Left ventricle myocardium superior (tissue), 1 donor: ENCODE measurements at regions not wholly inside any gene's neighbourhood (a gene's known extent, or its start where the extent isn't known, plus 50 kb on each side); places are given as distances from the start of the nearest gene placed in this dataset.

ENCODE experiments used
- ATAC-seq: fragments of 200-7000 bp; cut with Tn5 transposase; one replicate; pipeline ENCODE4 v1.9.1; 2020; ENCODE audit warnings: mild to moderate bottlenecking, moderate library complexity
- DNase-seq: peaks from one replicate; pipeline ENCODE4 v3.0.0-alpha.2; 2020
- intact Hi-C: fragments of 100-400 bp; cut with micrococcal nuclease; formaldehyde crosslinking; loops from one replicate; pipeline ENCODE4 v1.11.0; 2022
- donor health status: DM: no; HTN: yes; CAD: no; lungs with severe emphysema.

DNA sequence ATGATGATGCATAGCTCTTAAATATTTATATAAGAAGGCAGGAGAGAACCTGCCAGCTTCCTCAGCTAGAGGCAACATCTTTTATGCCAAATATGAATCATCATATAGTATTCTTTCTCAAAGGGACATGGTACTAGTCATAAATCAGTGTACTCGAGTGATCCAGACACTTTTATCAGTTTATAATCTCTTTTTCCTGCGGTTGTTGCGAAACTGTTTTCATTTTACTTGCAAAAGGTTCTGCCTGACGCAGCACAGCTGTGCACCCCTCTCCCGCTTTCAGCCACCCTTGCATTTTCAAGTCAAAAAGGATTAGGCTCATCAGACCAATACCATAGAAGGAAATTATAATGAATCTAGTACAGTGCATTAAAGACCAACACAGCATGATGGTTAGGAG is 332.3 kb upstream of the PRKCQ start:
- intact Hi-C loops = loop anchor here (10.0 kb wide), 1 partner anchor 512 kb away; no protein-coding TSS in a partner anchor
- DNase-seq = peak; percentile 36
- ATAC-seq = peak; percentile 75

DNA sequence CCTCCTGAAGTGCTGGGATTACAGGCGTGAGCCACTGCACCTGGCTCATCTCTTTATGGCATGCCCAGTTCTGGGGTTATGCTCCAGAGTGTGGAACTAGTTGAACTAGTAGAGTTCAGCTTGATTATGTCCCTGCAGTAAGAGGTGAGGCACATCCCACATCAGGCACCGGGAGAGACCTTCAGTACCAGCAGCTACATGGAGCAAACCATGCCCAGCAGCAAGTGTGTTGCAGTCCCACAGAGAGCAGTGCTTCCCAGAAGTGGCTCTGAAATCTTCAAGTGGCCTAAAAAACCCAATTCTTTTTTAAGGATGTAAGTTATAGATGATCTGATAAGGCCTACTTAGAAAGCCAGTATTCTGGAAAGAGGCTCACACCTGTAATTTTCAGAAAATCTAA is 331.9 kb upstream of the PRKCQ start:
- DNase-seq (no peak), ATAC-seq (peak; percentile 18)
- intact Hi-C loops = loop anchor here (10.0 kb wide), 1 partner anchor 513 kb away; no protein-coding TSS in a partner anchor

DNA sequence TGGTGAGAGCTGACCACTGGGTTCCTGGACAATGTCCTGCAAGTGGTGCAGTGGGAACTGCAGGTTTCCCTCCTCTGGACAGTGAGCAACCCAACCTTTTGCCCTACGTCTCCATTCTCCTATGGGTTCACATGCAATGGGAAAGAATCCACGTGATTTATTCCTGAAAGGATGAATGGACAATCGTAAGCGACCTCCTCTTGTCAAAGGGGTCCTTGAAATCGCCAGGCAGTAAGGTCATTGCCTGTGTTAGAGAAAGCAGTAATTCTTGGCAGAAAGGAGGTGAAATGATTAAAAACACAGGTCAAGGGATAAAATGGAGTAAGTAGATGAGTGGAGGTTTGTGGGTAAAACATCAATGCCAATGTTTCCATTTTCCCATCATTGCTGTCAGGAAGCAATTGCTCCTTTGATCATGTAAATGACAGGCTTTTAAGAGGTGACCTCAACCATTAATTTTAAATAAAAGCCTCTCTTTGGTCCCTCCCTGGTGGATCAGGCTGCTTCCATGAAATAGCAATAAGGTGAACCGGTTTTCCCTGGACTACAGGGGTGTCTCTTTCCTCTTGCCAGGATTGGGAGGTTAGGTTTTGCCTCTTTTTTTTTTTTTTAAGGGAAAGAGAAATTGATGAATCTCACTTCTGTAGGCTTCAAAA is 330.0 kb upstream of the PRKCQ start:
- DNase-seq = no peak
- intact Hi-C loops = loop anchor here (10.0 kb wide), 1 partner anchor 515 kb away; no protein-coding TSS in a partner anchor
- ATAC-seq = no peak

DNA sequence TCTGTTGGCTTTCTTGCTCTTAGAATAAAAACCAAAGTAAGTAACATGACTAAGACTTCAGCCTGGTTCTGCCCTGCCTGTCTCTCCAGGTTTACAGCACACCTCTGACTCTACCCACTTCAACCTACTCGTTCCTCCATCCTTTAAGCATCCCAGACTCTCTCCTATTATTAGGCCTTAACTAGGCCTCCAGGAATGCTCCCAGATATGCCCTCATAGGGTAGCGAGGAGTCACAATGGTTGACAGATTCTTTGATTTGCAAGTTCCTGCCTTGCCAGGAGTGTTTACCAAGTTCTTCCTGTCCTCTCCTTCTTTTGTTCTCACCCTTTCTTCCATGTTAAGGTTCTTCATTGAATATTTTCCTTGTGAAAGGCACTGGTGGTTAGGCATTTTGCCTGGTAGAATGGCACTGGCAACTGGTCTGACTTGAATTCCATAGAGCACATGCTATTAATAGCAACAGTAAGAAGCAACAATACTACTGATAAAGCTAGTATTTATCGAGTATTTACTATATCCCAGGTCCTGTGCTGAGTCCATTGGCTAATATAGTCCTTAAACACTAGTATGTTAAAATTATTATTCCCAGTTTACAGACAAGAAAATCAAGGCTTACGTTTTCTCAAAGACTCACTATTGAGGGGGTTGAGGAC is 327.9 kb upstream of the PRKCQ start:
- peak; percentile 80 for ATAC-seq

DNA sequence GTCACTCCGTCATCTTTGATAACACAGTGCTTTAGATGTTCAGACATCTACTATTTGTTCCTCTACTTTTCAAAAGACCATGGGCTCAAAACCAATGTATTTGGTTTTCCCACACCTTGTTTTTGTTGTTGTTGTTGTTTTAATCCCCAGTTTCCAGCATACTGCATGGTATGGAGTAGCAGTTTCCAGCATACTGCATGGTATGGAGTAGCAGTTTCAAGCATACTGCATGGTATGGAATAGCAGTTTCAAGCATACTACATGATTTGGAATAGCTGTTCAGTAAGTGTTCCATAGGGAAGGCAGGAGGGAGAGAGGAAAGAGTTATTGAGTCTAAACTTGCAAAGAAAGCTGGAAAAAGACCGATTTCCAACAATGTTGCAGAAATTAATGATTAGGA is 314.3 kb upstream of the PRKCQ start:
- ATAC-seq = no peak
- intact Hi-C loops = no loop called here
- no peak for DNase-seq

More for the DNA sequence above, 327.9 kb upstream of the PRKCQ start:
- no peak for DNase-seq
- intact Hi-C loops = no loop called here

DNA sequence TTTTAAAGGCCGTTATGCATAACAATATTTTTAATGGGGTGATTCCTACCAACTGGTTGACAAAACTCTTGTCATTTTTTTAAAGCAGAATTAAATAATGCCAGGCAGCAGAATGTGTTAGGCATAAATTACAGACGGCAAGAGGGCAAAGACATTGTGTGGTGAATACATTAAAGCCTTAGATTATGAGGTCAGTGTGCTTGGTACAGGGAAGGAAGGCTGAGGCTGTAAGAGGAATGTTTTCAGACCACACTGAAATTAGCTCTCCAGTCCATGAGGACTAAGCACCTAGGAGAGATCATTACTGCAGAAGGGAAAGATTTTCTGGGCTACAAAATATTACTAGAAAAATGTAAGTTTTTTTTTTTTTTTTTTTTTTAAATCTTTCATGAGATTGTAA is 312.8 kb upstream of the PRKCQ start:
- DNase-seq = no peak
- no peak for ATAC-seq
- intact Hi-C loops = no loop called here

DNA sequence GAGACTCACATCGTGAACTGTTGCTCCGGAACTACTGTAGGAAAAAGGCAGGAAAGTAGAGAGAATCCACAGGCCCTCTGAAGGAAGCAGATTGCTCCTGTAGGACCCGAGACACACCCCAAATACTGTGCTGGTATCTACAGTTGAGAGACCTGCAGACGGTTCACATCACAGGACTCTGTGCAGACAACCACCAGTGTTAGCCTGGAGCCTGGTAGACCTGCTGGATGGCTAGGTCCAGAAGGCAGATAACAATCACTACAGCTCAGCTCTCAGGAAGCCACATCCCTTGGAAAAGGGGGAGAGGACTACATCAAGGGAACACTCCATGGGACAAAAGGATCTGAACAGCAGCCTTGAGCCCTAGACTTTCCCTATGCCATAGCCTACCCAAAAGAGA is 311.8 kb upstream of the PRKCQ start:
- intact Hi-C loops = no loop called here
- no peak for DNase-seq
- no peak for ATAC-seq

DNA sequence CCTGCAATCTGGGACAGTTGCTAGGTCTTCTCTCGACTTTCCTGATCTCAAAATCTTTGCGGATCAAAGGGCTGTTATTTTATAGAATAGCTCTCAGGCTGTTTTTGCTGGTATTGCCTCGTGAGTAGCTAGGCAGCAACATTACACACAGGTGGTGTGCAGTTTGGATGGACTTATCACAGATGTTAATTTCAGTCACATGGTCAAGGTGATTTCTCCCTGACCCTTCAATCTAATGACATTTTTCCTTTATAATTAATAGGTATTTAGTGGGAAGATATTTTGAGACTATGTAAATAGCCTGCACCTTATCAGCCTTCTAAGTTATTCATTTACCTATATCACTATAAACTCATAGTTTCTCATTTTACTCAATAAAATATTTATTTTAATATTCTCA is 309.6 kb upstream of the PRKCQ start:
- intact Hi-C loops = no loop called here
- DNase-seq = no peak
- no peak for ATAC-seq

DNA sequence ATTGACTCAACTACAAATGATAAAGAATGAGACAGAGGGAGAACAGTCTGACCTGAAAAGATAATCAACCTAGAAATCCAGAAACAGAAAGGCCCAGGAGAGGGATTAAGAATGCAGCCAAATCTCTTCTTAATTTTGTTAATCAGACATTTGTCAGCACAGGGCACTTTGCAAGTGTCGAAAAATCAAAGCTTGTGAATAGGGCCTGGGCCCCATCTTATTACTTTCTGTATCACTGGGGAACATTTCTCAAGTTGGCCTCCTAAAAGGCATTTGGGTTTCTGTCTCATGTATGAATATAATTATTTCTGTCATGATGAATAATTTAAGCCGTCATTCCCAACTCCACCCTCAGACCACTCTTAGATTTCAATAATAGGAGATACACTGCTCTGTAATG is 308.4 kb upstream of the PRKCQ start:
- ATAC-seq = no peak
- intact Hi-C loops = no loop called here
- DNase-seq = no peak

DNA sequence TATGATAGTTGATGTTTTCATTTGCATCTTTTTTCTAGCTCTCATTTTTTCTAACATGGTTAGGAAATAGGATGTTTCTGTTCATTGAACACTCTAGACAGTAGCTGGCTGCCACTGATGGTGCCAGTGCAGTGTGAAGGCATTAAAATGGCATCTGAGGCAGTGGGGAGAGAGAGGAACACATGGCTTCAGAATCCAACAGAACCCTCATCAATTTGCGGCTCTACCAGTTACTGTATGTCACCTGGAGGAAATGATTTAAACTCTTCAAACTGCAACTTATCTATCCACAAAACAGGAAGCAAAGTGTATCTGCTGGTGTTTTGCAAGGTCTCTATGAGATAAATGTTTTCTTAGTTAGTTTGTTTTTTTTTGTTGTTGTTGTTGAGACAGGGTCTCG is 305.2 kb upstream of the PRKCQ start:
- DNase-seq = no peak
- ATAC-seq = no peak
- intact Hi-C loops = no loop called here

DNA sequence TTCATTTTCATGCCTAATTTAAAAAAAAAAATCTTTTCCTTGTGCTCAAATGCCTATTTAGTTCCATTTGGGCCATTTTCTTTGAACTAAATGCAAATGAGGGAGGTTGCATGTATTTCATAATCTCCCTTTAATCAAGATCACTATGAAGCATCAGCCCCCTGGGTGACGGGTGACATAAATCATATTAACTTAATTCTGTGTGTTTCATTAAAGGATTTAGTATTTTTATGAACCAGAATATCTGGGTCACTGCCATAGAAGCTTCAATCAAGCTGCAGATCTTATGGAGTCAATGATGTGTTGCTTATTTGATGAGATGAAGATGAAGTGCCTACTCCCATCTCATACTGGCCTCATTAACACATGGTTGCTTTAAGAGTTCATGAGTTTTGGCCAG is 301.9 kb upstream of the PRKCQ start:
- intact Hi-C loops = no loop called here
- ATAC-seq (no peak), DNase-seq (no peak)

DNA sequence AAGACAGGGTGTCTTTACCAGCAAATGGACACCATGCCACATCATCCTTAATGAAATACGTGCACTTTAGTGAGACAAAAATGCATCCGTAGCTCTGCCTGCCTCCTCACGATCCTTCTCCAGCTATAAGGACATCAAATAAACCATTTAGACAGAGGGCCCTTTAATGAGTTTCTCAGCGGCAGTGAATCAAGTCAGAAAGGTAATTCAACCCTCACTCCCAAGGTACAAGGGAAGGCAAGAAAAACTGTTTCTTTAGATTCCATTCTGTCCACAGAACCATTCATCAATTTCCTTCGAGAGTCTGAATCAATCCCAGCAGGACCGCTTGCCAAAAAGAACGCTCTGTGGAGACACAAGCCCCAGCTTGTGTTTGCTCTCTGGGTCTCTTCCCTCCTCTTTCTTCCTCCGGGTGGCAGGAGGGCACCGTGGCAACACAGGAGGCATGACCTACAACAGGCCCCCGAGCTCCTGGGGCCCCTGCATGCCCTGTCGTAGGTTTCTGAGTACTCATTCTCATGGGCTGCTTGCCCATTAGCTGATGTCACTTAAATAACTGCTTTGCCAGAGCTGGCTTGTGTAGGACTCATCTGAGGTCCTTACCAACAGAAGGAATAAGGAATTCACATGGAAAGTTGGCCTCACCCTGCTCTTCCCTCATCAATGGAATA is 297.8 kb upstream of the PRKCQ start:
- ATAC-seq (peak; percentile 27), DNase-seq (no peak)
- intact Hi-C loops = no loop called here

DNA sequence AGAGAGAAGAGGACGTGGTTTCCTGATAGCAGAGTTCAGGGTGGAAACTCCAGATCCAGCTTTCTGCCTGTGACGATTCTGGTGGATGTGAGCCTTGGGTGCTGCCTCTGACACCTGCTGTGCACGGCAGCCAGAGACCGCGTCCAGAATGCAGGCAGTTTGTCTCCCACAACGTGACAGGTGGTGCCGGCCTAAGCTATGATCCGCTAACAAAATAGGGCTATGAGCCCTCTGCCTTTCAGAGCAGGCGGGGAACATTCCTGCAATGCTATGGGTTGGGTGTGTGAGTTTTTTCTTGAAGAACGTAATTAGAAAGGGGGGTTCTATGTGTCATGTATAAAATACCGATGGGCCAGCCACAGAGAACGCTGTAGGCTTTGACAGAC is 297.3 kb upstream of the PRKCQ start:
- DNase-seq (no peak), ATAC-seq (no peak)
- intact Hi-C loops = no loop called here

DNA sequence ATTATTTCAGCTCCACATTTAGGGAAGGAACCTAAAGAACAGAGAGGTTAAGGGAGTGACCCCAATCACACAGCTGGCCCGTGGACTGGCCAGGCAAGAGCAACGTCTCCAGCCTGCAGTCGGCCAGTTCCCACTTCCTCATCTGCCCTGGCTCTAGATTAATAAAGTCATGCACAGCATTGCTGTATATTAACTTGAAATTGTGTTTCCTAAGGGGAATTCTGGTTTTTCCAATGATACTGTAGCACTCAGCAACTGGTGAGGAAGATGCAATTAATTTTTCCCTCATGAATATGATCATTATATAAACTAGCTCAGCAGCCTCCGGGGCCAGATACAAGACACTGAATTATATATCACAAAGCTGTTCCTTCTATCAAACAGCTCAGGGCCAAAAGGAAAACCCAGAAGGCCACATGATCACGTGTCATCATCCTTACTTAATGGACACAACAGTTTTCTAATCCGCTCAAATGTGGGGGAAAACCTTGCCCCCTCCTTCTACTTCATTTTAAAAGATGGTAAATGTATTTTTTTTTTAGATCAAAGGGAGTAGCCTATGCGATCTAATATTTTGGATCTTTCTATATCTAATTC is 295.3 kb upstream of the PRKCQ start:
- DNase-seq = no peak
- intact Hi-C loops = no loop called here
- ATAC-seq = no peak

DNA sequence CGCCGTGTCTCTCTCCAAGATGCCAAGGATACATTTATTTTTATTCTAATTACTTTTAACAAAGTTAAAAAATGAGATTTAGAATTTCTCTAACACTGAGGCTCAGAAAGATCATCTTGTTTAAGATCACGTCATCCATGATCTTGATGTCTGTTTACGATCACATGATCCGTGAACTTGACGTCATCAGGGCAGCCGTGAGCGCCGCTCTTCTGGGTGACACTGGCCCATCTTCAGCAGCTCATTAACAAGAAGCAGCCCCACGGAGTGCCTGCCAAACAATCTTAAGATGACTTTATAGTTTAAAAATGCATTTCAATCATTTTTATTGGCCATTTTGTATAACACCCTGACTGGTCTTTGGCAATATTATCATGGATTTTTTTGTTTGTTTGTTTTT is 291.1 kb upstream of the PRKCQ start:
- intact Hi-C loops = no loop called here
- ATAC-seq (no peak), DNase-seq (no peak)

DNA sequence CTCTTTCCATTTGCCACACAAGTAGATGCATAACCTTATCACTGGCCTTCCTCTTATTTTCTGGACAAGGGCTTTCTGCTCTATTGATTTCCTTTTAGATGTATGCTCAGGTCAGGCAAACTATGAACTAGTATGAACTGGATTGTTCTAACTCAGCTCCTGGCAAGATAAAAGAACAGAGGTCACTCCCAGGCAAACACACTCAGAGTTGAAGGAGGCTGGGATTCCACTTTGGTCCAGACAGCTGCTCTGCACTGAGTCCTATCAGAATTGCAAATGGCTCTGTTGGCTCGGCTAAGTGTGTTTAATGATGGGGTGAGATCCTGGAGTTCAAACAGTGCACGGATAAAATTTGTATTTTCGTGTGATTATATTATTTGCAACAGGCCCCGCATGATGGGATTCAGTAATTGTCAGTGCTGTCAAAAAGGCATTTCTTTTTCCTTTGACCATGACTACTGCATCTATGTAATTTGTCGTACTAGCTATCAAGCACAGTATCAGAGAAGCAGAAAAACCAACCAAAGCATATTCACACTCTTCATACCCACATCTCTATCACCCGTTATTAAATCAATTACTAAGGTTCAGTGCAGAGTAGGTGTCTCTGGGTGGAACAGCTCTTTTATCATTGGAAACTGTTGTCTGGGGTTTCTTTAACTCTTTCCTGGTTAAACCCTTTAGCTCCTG is 288.1 kb upstream of the PRKCQ start:
- DNase-seq (no peak), ATAC-seq (no peak)
- intact Hi-C loops = no loop called here

DNA sequence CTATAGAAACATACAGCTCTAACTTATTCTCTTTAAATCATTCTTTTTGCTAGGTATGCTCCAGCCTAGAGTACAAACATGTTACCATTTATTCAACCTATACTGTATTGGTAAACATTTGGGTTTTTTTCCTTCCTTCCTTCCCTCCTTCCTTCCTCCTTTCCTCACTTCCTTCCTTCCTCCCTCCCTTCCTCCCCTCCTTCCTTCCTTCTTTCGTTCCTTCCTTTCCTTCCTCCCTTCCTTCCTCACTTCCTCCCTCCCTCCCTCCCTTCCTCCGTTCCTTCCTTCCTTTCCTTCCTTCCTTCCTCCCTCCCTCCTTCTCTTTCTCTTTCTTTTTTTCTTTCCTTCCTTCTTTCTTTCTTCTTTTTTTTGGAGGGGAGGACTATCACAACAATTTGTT is 286.7 kb upstream of the PRKCQ start:
- intact Hi-C loops = no loop called here
- no peak for ATAC-seq
- no peak for DNase-seq

DNA sequence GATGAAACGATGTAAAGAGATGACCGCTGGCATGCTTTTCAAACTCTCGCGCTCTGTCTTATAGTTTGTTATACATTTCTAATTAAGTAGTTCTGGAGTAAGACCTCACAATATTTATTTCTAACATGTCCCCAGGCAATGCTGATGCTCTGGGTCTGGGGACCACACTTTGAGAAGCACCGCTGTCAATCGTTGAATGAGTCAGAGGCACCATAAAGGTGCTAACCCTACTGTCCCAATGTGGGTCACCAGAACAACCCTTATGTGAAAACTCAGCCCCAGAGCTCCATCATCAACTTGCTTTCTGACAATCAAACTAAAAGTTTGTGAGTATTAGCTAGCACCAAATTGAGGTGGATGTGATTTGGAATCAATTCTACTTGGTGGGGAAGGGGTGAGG is 284.1 kb upstream of the PRKCQ start:
- ATAC-seq (no peak), DNase-seq (no peak)
- intact Hi-C loops = no loop called here

DNA sequence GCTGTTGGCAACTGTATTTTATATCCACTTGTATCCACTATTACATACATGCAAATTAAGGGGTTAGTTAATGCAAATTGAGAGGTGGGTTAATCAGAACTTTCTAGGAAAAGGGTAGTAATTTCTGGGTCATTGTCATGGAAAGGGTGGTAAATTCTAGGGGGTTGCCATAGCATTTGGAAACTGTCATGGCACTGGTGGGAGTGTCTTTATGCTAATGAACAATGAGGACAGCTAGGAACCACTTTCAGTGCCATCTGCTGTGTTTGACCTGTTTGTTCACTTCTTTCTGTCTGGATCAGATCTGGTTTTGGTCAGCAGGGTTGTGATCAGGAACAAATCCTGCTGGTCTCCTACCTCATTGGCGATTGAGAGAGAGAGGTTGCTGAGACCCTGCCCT is 283.3 kb upstream of the PRKCQ start:
- ATAC-seq (no peak), DNase-seq (no peak)
- intact Hi-C loops = no loop called here

DNA sequence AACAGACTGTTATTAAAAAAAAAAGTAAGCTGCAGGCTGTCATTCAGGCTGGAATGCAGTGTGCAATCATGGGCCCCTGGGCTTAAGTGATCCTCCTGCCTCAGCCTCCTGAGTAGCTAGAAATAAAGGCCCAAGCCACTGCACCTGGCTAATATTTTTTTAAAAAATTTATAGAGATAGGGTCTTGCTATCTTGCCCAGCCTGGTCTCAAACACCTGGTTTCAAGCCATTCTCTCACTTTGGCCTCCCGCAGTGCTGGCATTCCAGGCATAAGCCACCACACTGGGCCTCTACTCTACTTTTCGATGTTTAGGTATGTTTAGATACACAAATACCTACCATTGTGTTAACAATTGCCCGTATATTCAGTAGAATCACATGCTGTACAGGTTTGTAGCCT is 270.4 kb upstream of the PRKCQ start:
- no peak for ATAC-seq
- intact Hi-C loops = no loop called here

More for the DNA sequence above, 270.4 kb upstream of the PRKCQ start:
- no peak for DNase-seq
